ENCODE measurements at regions not wholly inside any gene's neighbourhood (a gene's known extent, or its start where the extent isn't known, plus 50 kb on each side); places are given as distances from the start of the nearest gene placed in this dataset.

GRCh38 chr1:195005338-195005737 lies 1602.9 kb downstream of the KCNT2 start:
- H3K4me3 Mint-ChIP-seq, result no peak overlapping the region
- Histone ChIP-seq H3K4me3 (ENCODE audit: low read length) (no peak overlapping the region), H3K27me3 (ENCODE audit: control insufficient read depth, insufficient read depth, low read length) (no peaks in the 10 kb centered on the region), H3K36me3 (ENCODE audit: control insufficient read depth, insufficient read depth, low read length) (no peaks in the 10 kb centered on the region), H3K27ac (ENCODE audit: low read length) (no peak overlapping the region), H3K4me1 (ENCODE audit: control insufficient read depth, insufficient read depth, low read length) (no peaks in the 10 kb centered on the region), H3K9me3 (ENCODE audit: control insufficient read depth, insufficient read depth, low read length) (peaks cover 6% of the 10 kb centered on the region)
- no peak for TF ChIP-seq CTCF (IDR thresholded peaks at IDR 0.05)
- no peak for DNase-seq
- 64% methylated on average over 3 of the region's 3 CpGs for WGBS (ENCODE audit: insufficient coverage)
- no peak overlapping the region for H3K27ac Mint-ChIP-seq
- H3K36me3 Mint-ChIP-seq, result no peaks in the 10 kb centered on the region
- H3K9me3 Mint-ChIP-seq, result peaks cover 3 to 19% of the 10 kb centered on the region in 2 donors
- no peaks in the 10 kb centered on the region for H3K27me3 Mint-ChIP-seq (ENCODE audit: low read depth in 2 of 2)
- intact Hi-C loops (cut with micrococcal nuclease), result no loop called here
- no peaks in the 10 kb centered on the region for H3K4me1 Mint-ChIP-seq
- no peak for ATAC-seq

GRCh38 chr1:194990483-194990882 lies 1617.8 kb downstream of the KCNT2 start:
- Mint-ChIP-seq H3K9me3 (peaks cover 7 to 9% of the 10 kb centered on the region in 2 donors), H3K4me1 (no peaks in the 10 kb centered on the region), H3K4me3 (no peak overlapping the region), H3K36me3 (no peaks in the 10 kb centered on the region), H3K27ac (no peak overlapping the region), H3K27me3 (ENCODE audit: low read depth in 2 of 2) (no peaks in the 10 kb centered on the region)
- DNase-seq (no peak), ATAC-seq (no peak)
- Histone ChIP-seq H3K4me3 (ENCODE audit: low read length) (no peak overlapping the region), H3K4me1 (ENCODE audit: control insufficient read depth, insufficient read depth, low read length) (no peaks in the 10 kb centered on the region), H3K36me3 (ENCODE audit: control insufficient read depth, insufficient read depth, low read length) (no peaks in the 10 kb centered on the region), H3K27me3 (ENCODE audit: control insufficient read depth, insufficient read depth, low read length) (no peaks in the 10 kb centered on the region), H3K9me3 (ENCODE audit: control insufficient read depth, insufficient read depth, low read length) (no peaks in the 10 kb centered on the region), H3K27ac (ENCODE audit: low read length) (no peak overlapping the region)
- intact Hi-C loops (cut with micrococcal nuclease), result no loop called here
- WGBS (ENCODE audit: insufficient coverage), result 93% methylated on average over 2 of the region's 2 CpGs
- TF ChIP-seq CTCF (IDR thresholded peaks at IDR 0.05), result no peak

- H3K4me1 Mint-ChIP-seq, result no peaks in the 10 kb centered on the region
- H3K27me3 Mint-ChIP-seq (ENCODE audit: low read depth in 2 of 2), result no peaks in the 10 kb centered on the region
- WGBS (ENCODE audit: insufficient coverage), result 100% methylated on average over 1 of the region's 1 CpG
- no peak overlapping the region for H3K27ac ChIP-seq (ENCODE audit: low read length)
- TF ChIP-seq CTCF (IDR thresholded peaks at IDR 0.05), result no peak
- H3K4me3 ChIP-seq (ENCODE audit: low read length), result no peak overlapping the region
- H3K36me3 ChIP-seq (ENCODE audit: control insufficient read depth, insufficient read depth, low read length), result no peaks in the 10 kb centered on the region
- ATAC-seq (no peak), DNase-seq (no peak)
- H3K9me3 ChIP-seq (ENCODE audit: control insufficient read depth, insufficient read depth, low read length), result no peaks in the 10 kb centered on the region
- H3K9me3 Mint-ChIP-seq, result peaks cover 20% of the 10 kb centered on the region in 2 donors
- H3K27me3 ChIP-seq (ENCODE audit: control insufficient read depth, insufficient read depth, low read length), result no peaks in the 10 kb centered on the region
- no peak overlapping the region for H3K27ac Mint-ChIP-seq
- no peak overlapping the region for H3K4me3 Mint-ChIP-seq
- no peaks in the 10 kb centered on the region for H3K4me1 ChIP-seq (ENCODE audit: control insufficient read depth, insufficient read depth, low read length)
- peaks cover 7% of the 10 kb centered on the region for H3K36me3 Mint-ChIP-seq
- intact Hi-C loops (cut with micrococcal nuclease), result no loop called here
These were observed 1632.3 kb downstream of the KCNT2 start for GRCh38 chr1:194975913-194976312.

- peaks cover 7% of the 10 kb centered on the region for H3K36me3 Mint-ChIP-seq
- Histone ChIP-seq H3K27ac (ENCODE audit: low read length) (no peak overlapping the region), H3K4me1 (ENCODE audit: control insufficient read depth, insufficient read depth, low read length) (no peaks in the 10 kb centered on the region), H3K27me3 (ENCODE audit: control insufficient read depth, insufficient read depth, low read length) (no peaks in the 10 kb centered on the region), H3K9me3 (ENCODE audit: control insufficient read depth, insufficient read depth, low read length) (no peaks in the 10 kb centered on the region), H3K36me3 (ENCODE audit: control insufficient read depth, insufficient read depth, low read length) (no peaks in the 10 kb centered on the region), H3K4me3 (ENCODE audit: low read length) (no peak overlapping the region)
- 75% methylated on average over 1 of the region's 1 CpG for WGBS (ENCODE audit: insufficient coverage)
- H3K9me3 Mint-ChIP-seq, result peaks cover 8 to 12% of the 10 kb centered on the region in 2 donors
- no peak for ATAC-seq
- TF ChIP-seq CTCF (IDR thresholded peaks at IDR 0.05), result no peak
- H3K4me1 Mint-ChIP-seq, result no peaks in the 10 kb centered on the region
- no peak for DNase-seq
- H3K27me3 Mint-ChIP-seq (ENCODE audit: low read depth in 2 of 2), result no peaks in the 10 kb centered on the region
- no peak overlapping the region for H3K4me3 Mint-ChIP-seq
- intact Hi-C loops (cut with micrococcal nuclease), result no loop called here
- H3K27ac Mint-ChIP-seq, result no peak overlapping the region
These were observed 1639.3 kb downstream of the KCNT2 start for GRCh38 chr1:194968916-194969315.

Measured in natural killer cell (primary cell).